ENCODE measurements at regions not wholly inside any gene's neighbourhood (a gene's known extent, or its start where the extent isn't known, plus 50 kb on each side); places are given as distances from the start of the nearest gene placed in this dataset.

DNA sequence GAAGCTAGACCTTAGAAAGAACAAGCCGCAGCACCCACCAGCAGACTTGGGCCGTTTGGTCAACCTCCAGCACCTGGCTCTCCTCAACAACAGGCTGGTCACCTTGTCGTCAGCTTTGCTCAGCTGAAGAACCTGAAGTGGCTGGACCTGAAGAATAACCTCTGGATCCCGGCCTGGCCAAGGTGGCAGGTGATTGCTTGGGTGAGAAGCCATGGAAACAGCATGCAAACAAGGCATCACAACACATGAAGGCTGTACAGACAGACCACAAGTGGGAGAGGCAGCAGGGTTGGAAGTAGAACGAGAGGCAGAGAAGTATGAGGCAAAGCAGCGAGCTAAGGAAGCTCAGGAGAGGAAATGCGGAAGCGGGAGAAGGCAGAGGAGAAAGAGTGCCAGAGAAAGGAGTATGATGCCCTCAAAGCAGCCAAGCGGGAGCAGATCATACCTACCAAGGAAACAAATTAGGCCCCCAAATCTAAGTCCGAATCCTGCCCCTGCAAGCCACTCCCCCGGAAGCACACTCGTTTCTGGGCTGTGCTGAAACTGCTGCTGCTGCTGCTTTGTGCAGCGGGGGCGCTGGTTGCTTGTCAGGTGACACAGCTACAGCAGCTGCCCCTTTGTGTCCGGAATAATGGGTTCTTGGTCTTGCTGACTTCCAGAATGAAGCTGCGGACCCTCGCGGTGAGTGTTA is 121.6 kb upstream of the LGSN start:
- Histone ChIP-seq H3F3A (ENCODE audit: insufficient read depth, low read depth) (no peaks in the 10 kb centered on the region), H3K36me3 (ENCODE audit: low read depth) (no peaks in the 10 kb centered on the region), H3K4me1 (replicated peaks; ENCODE audit: insufficient read depth) (no peaks in the 10 kb centered on the region), H3K27me3 (ENCODE audit: insufficient read depth, low read depth) (no peaks in the 10 kb centered on the region), H3K79me2 (ENCODE audit: low read depth) (no peaks in the 10 kb centered on the region), H3K4me2 (no peak overlapping the region), H2AFZ (no peak overlapping the region), H3K9me3 (ENCODE audit: insufficient read depth, low read depth) (no peaks in the 10 kb centered on the region), H3K9me2 (ENCODE audit: insufficient read depth) (no peaks in the 10 kb centered on the region), H3K27ac (no peak overlapping the region), H3K4me3 (no peak overlapping the region), H4K20me1 (ENCODE audit: insufficient read depth) (no peaks in the 10 kb centered on the region)
- intact Hi-C loops (cut with micrococcal nuclease; ENCODE audit: unreplicated experiment), result no loop called here
- no TSS peak for BruUV-seq (replicated peaks)
- DNase-seq, result no peak
- ChIA-PET POLR2A (ENCODE audit: unreplicated experiment) (interaction anchor here (0.5 kb wide), 1 partner anchor 150 kb away, joined by 4 read pairs; no protein-coding TSS in a partner anchor), CTCF (no interaction called here)
- TF ChIP-seq, protein P1, sequence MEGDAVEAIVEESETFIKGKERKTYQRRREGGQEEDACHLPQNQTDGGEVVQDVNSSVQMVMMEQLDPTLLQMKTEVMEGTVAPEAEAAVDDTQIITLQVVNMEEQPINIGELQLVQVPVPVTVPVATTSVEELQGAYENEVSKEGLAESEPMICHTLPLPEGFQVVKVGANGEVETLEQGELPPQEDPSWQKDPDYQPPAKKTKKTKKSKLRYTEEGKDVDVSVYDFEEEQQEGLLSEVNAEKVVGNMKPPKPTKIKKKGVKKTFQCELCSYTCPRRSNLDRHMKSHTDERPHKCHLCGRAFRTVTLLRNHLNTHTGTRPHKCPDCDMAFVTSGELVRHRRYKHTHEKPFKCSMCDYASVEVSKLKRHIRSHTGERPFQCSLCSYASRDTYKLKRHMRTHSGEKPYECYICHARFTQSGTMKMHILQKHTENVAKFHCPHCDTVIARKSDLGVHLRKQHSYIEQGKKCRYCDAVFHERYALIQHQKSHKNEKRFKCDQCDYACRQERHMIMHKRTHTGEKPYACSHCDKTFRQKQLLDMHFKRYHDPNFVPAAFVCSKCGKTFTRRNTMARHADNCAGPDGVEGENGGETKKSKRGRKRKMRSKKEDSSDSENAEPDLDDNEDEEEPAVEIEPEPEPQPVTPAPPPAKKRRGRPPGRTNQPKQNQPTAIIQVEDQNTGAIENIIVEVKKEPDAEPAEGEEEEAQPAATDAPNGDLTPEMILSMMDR (conservative IDR thresholded peaks at IDR 0.05), result no peak
- TF ChIP-seq EZH2 (IDR thresholded peaks at IDR 0.05; ENCODE audit: low read depth), result no peak

- Histone ChIP-seq H3K9me3 (ENCODE audit: insufficient read depth, low read depth) (no peaks in the 10 kb centered on the region), H4K20me1 (ENCODE audit: insufficient read depth) (no peaks in the 10 kb centered on the region), H3K4me2 (no peak overlapping the region), H3K27ac (no peak overlapping the region), H2AFZ (no peak overlapping the region), H3K4me3 (no peak overlapping the region), H3K9me2 (ENCODE audit: insufficient read depth) (no peaks in the 10 kb centered on the region), H3K4me1 (replicated peaks; ENCODE audit: insufficient read depth) (no peaks in the 10 kb centered on the region), H3F3A (ENCODE audit: insufficient read depth, low read depth) (no peaks in the 10 kb centered on the region), H3K79me2 (ENCODE audit: low read depth) (no peaks in the 10 kb centered on the region), H3K27me3 (ENCODE audit: insufficient read depth, low read depth) (no peaks in the 10 kb centered on the region), H3K36me3 (ENCODE audit: low read depth) (no peaks in the 10 kb centered on the region)
- TF ChIP-seq, protein P1 (conservative IDR thresholded peaks at IDR 0.05), result no peak
- no peak for TF ChIP-seq EZH2 (IDR thresholded peaks at IDR 0.05; ENCODE audit: low read depth)
- no peak for DNase-seq
- CTCF ChIA-PET, result no interaction called here
- intact Hi-C loops (cut with micrococcal nuclease; ENCODE audit: unreplicated experiment), result no loop called here
- BruUV-seq (replicated peaks), result no TSS peak
- POLR2A ChIA-PET (ENCODE audit: unreplicated experiment), result interaction anchor here (0.6 kb wide), 1 partner anchor 55 kb away, joined by 8 read pairs; no protein-coding TSS in a partner anchor
These were observed 123.1 kb upstream of the LGSN start for GRCh38 chr6:63442870-63443269.

- CTCF ChIA-PET, result no interaction called here
- TF ChIP-seq EZH2 (IDR thresholded peaks at IDR 0.05; ENCODE audit: low read depth), result no peak
- TF ChIP-seq, protein P1 (conservative IDR thresholded peaks at IDR 0.05), result no peak
- H3K4me2 ChIP-seq, result no peak overlapping the region
- H3K79me2 ChIP-seq (ENCODE audit: low read depth), result no peaks in the 10 kb centered on the region
- no peaks in the 10 kb centered on the region for H3K9me2 ChIP-seq (ENCODE audit: insufficient read depth)
- H2AFZ ChIP-seq, result no peak overlapping the region
- no peak overlapping the region for H3K4me3 ChIP-seq
- no peak overlapping the region for H3K27ac ChIP-seq
- H3K27me3 ChIP-seq (ENCODE audit: insufficient read depth, low read depth), result no peaks in the 10 kb centered on the region
- no peaks in the 10 kb centered on the region for H3K36me3 ChIP-seq (ENCODE audit: low read depth)
- no peaks in the 10 kb centered on the region for H4K20me1 ChIP-seq (ENCODE audit: insufficient read depth)
- BruUV-seq (replicated peaks), result no TSS peak
- no peak for DNase-seq
- intact Hi-C loops (cut with micrococcal nuclease; ENCODE audit: unreplicated experiment), result no loop called here
- no peaks in the 10 kb centered on the region for H3K9me3 ChIP-seq (ENCODE audit: insufficient read depth, low read depth)
- H3F3A ChIP-seq (ENCODE audit: insufficient read depth, low read depth), result no peaks in the 10 kb centered on the region
- POLR2A ChIA-PET (ENCODE audit: unreplicated experiment), result no interaction called here
- no peaks in the 10 kb centered on the region for H3K4me1 ChIP-seq (replicated peaks; ENCODE audit: insufficient read depth)
These were observed 125.0 kb upstream of the LGSN start for GRCh38 chr6:63444768-63445167.
